Right lobe of liver (tissue), 4 donors: ENCODE measurements at regions not wholly inside any gene's neighbourhood (a gene's known extent, or its start where the extent isn't known, plus 50 kb on each side); places are given as distances from the start of the nearest gene placed in this dataset.

Experiments
- CTCF ChIP-seq, 4 donors: fragments of 200-600 bp in 3 of 4; fragments of 450-650 bp in 1 of 4; IDR thresholded peaks; one replicate each; pipeline versions ENCODE4 v1.5.1 to v1.8.0; 2016 to 2022; ENCODE audit warnings: antibody characterized with exemption in 4 of 4, mild to moderate bottlenecking in 2 of 4
- POLR2A ChIP-seq: fragments of 450-650 bp; IDR thresholded peaks from one replicate; pipeline ENCODE4 v1.6.1; 2017; ENCODE audit warnings: antibody characterized with exemption, mild to moderate bottlenecking
- donor health status: DM: no; HTN: no; CAD: no.
- donor health status: DM: no; HTN: no; CAD: no.
- donor health status: DM: no; HTN: yes; CAD: no.

- no peak for TF ChIP-seq CTCF (IDR thresholded peaks at IDR 0.05)
- no peak for TF ChIP-seq POLR2A
Observed at GRCh38 chr18:79587779-79588635, 91.6 kb upstream of the CTDP1 start.
